Activated naive CD8-positive, alpha-beta T cell treated with anti-CD3 and anti-CD28 coated beads, Interleukin-2, amount 10 ng/mL, durations not matched to agents 7 days and 5 days (primary cell): ENCODE measurements at regions not wholly inside any gene's neighbourhood (a gene's known extent, or its start where the extent isn't known, plus 50 kb on each side); places are given as distances from the start of the nearest gene placed in this dataset.

Experiments used
- ATAC-seq: fragments of 150-1000 bp; cut with Tn5 transposase; one replicate; pipeline ENCODE4 v1.10.0; 2021; ENCODE audit warnings: low read depth, moderate library complexity
- POLR2A ChIA-PET: fragments of 350-600 bp; sonication (Branson Sonifier 250); formaldehyde crosslinking; loops from one replicate; lab custom pipeline; 2021; ENCODE audit warnings: antibody characterized with exemption; lab: Charles Lee
- DNase-seq: peaks from one replicate; pipeline ENCODE4 v3.0.0; 2021
- H3K27ac Mint-ChIP-seq: one replicate; pipeline ENCODE4 v1.8.0; 2022; ENCODE audit warnings: mild to moderate bottlenecking, mixed read lengths
- H3K27me3 Mint-ChIP-seq: one replicate; pipeline ENCODE4 v1.8.0; 2022; ENCODE audit warnings: mild to moderate bottlenecking, moderate library complexity, mixed read lengths
- H3K36me3 Mint-ChIP-seq: one replicate; pipeline ENCODE4 v1.8.0; 2021; ENCODE audit warnings: mild to moderate bottlenecking, mixed read lengths
- H3K4me1 Mint-ChIP-seq: one replicate; pipeline ENCODE4 v1.8.0; 2021; ENCODE audit warnings: mixed read lengths
- H3K4me3 Mint-ChIP-seq: one replicate; pipeline ENCODE4 v1.8.0; 2022; ENCODE audit warnings: mild to moderate bottlenecking, moderate library complexity, mixed read lengths
- H3K9me3 Mint-ChIP-seq: one replicate; pipeline ENCODE4 v1.8.0; 2021; ENCODE audit warnings: mixed read lengths

- H3K4me1 Mint-ChIP-seq, result no peaks in the 10 kb centered on the region
- ATAC-seq (no peak), DNase-seq (no peak)
- no peak overlapping the region for H3K4me3 Mint-ChIP-seq
- H3K36me3 Mint-ChIP-seq, result no peaks in the 10 kb centered on the region
- POLR2A ChIA-PET, result no interaction called here
- H3K9me3 Mint-ChIP-seq, result no peaks in the 10 kb centered on the region
- H3K27ac Mint-ChIP-seq, result no peak overlapping the region
- peaks cover 6% of the 10 kb centered on the region for H3K27me3 Mint-ChIP-seq
Observed at GRCh38 chr3:132203889-132204596, 113.2 kb upstream of the ACP3 start.

GRCh38 chr3:132205609-132206008, 111.6 kb upstream of the ACP3 start:
- no peaks in the 10 kb centered on the region for H3K36me3 Mint-ChIP-seq
- no peak overlapping the region for H3K27ac Mint-ChIP-seq
- no peak for DNase-seq
- H3K4me1 Mint-ChIP-seq, result no peaks in the 10 kb centered on the region
- H3K9me3 Mint-ChIP-seq, result no peaks in the 10 kb centered on the region
- no peak overlapping the region for H3K4me3 Mint-ChIP-seq
- POLR2A ChIA-PET, result no interaction called here
- H3K27me3 Mint-ChIP-seq, result peaks cover 6% of the 10 kb centered on the region
- ATAC-seq, result no peak

- no peak overlapping the region for H3K4me3 Mint-ChIP-seq
- ATAC-seq, result no peak
- peaks cover 9% of the 10 kb centered on the region for H3K27me3 Mint-ChIP-seq
- H3K4me1 Mint-ChIP-seq, result no peaks in the 10 kb centered on the region
- no peaks in the 10 kb centered on the region for H3K9me3 Mint-ChIP-seq
- POLR2A ChIA-PET, result interaction anchor here (0.7 kb wide), 1 partner anchor 173 kb away, joined by 3 read pairs; no protein-coding TSS in a partner anchor
- no peaks in the 10 kb centered on the region for H3K36me3 Mint-ChIP-seq
- no peak for DNase-seq
- no peak overlapping the region for H3K27ac Mint-ChIP-seq
Observed at GRCh38 chr3:132209855-132210254, 107.4 kb upstream of the ACP3 start.

- ATAC-seq, result no peak
Observed at GRCh38 chr3:132210476-132211346, 106.5 kb upstream of the ACP3 start.

DNA sequence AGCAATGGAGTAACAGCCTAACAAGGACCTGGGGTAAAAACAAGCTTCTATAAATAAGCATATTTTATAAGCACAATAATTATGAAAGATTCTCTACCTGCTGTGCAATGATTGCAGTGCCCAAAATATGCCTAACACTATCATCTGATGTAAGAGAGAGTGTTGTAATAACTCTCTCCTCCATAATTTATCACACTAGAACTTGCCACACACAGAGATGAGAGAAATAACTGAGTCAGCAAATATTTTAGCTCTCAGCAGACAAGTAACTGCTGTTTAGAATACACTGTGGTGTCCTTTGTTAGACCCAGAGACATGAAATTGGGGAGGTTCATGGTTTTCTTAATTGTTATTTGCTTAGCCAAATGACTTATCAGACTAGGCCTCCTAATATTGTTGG, 105.3 kb upstream of the ACP3 start:
- peaks cover 9% of the 10 kb centered on the region for H3K27me3 Mint-ChIP-seq
- H3K4me3 Mint-ChIP-seq, result no peak overlapping the region
- no peaks in the 10 kb centered on the region for H3K9me3 Mint-ChIP-seq
- no peak for ATAC-seq
- no peak overlapping the region for H3K27ac Mint-ChIP-seq
- no peaks in the 10 kb centered on the region for H3K36me3 Mint-ChIP-seq
- POLR2A ChIA-PET, result no interaction called here
- DNase-seq, result no peak
- no peaks in the 10 kb centered on the region for H3K4me1 Mint-ChIP-seq

More at GRCh38 chr3:132210476-132211346, 106.5 kb upstream of the ACP3 start:
- no peak overlapping the region for H3K4me3 Mint-ChIP-seq
- H3K27ac Mint-ChIP-seq, result no peak overlapping the region
- no peaks in the 10 kb centered on the region for H3K4me1 Mint-ChIP-seq
- no peak for DNase-seq
- H3K9me3 Mint-ChIP-seq, result no peaks in the 10 kb centered on the region
- H3K27me3 Mint-ChIP-seq, result peaks cover 9% of the 10 kb centered on the region
- no peaks in the 10 kb centered on the region for H3K36me3 Mint-ChIP-seq
- POLR2A ChIA-PET, result interaction anchor here (0.7 kb wide), 1 partner anchor 173 kb away, joined by 3 read pairs; no protein-coding TSS in a partner anchor

GRCh38 chr3:132218817-132219755, 98.1 kb upstream of the ACP3 start:
- Mint-ChIP-seq H3K27me3 (no peaks in the 10 kb centered on the region), H3K9me3 (no peaks in the 10 kb centered on the region), H3K4me1 (no peaks in the 10 kb centered on the region), H3K27ac (no peak overlapping the region), H3K4me3 (no peak overlapping the region), H3K36me3 (no peaks in the 10 kb centered on the region)
- DNase-seq, result no peak
- no peak for ATAC-seq
- POLR2A ChIA-PET, result no interaction called here

- DNase-seq, result no peak
- H3K27ac Mint-ChIP-seq, result no peak overlapping the region
- no peak for ATAC-seq
- H3K4me3 Mint-ChIP-seq, result no peak overlapping the region
- no peaks in the 10 kb centered on the region for H3K4me1 Mint-ChIP-seq
- no peaks in the 10 kb centered on the region for H3K9me3 Mint-ChIP-seq
- POLR2A ChIA-PET, result no interaction called here
- no peaks in the 10 kb centered on the region for H3K27me3 Mint-ChIP-seq
- no peaks in the 10 kb centered on the region for H3K36me3 Mint-ChIP-seq
Observed at GRCh38 chr3:132220986-132221385, 96.2 kb upstream of the ACP3 start.

GRCh38 chr3:132222868-132223538, 94.2 kb upstream of the ACP3 start:
- Mint-ChIP-seq H3K36me3 (no peaks in the 10 kb centered on the region), H3K27me3 (peaks cover 4% of the 10 kb centered on the region), H3K9me3 (no peaks in the 10 kb centered on the region), H3K27ac (no peak overlapping the region), H3K4me3 (no peak overlapping the region), H3K4me1 (no peaks in the 10 kb centered on the region)
- POLR2A ChIA-PET, result no interaction called here
- DNase-seq, result no peak
- ATAC-seq, result no peak

- no peaks in the 10 kb centered on the region for H3K9me3 Mint-ChIP-seq
Observed at GRCh38 chr3:132225664-132226063, 91.5 kb upstream of the ACP3 start.

GRCh38 chr3:132228923-132229322, 88.3 kb upstream of the ACP3 start:
- DNase-seq, result no peak
- H3K4me3 Mint-ChIP-seq, result no peak overlapping the region
- POLR2A ChIA-PET, result no interaction called here
- ATAC-seq, result no peak
- no peaks in the 10 kb centered on the region for H3K4me1 Mint-ChIP-seq
- no peaks in the 10 kb centered on the region for H3K36me3 Mint-ChIP-seq
- no peak overlapping the region for H3K27ac Mint-ChIP-seq
- peaks cover 9% of the 10 kb centered on the region for H3K27me3 Mint-ChIP-seq
- H3K9me3 Mint-ChIP-seq, result no peaks in the 10 kb centered on the region

More at GRCh38 chr3:132225664-132226063, 91.5 kb upstream of the ACP3 start:
- H3K4me1 Mint-ChIP-seq, result no peaks in the 10 kb centered on the region
- DNase-seq (no peak), ATAC-seq (no peak)
- no peaks in the 10 kb centered on the region for H3K36me3 Mint-ChIP-seq
- peaks cover 7% of the 10 kb centered on the region for H3K27me3 Mint-ChIP-seq
- no peak overlapping the region for H3K27ac Mint-ChIP-seq
- POLR2A ChIA-PET, result no interaction called here
- no peak overlapping the region for H3K4me3 Mint-ChIP-seq

GRCh38 chr3:132229641-132230040, 87.6 kb upstream of the ACP3 start:
- H3K4me3 Mint-ChIP-seq, result no peak overlapping the region
- no peak for DNase-seq
- H3K27me3 Mint-ChIP-seq, result peaks cover 9% of the 10 kb centered on the region
- POLR2A ChIA-PET, result no interaction called here
- no peaks in the 10 kb centered on the region for H3K4me1 Mint-ChIP-seq
- no peaks in the 10 kb centered on the region for H3K36me3 Mint-ChIP-seq
- no peaks in the 10 kb centered on the region for H3K9me3 Mint-ChIP-seq
- H3K27ac Mint-ChIP-seq, result no peak overlapping the region
- ATAC-seq, result no peak

DNA sequence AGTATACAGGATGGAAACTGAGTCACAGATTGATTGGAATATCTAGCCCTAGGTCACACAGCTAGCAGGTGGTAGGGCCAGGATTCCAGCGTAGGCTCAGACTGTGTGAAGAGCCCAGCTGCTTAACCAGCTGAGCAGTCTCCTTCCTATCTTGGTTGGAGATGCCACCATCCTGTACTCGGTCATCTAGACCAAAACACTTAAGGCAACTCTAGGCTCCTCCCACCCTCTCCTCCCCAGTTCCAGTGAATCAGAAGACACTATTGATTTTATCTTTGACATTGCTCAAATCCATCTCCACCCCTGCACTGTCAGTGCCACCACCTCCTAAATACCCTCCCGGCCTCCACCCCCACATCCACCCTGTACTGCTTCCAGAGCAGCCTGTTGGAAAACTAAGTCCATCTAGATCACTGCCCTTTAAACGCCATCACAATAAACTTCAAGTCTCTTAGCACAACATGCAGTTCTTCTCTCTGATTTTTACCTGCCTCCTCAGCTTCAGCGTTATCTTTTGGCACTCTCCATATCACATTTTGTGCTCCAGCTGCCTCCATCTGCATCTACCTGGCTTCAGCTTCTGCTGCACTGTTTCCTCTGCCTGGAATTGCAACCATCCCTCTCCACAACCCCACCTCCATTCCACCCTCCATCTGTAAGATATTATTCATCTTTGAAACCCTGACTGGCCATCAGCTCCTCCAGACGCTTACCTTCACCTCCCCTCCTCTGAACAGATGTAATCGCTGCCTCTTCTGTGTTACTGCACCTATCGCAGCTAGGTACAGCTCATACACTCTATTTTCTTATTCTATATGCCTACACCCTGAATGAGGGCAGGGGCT, 86.8 kb upstream of the ACP3 start:
- DNase-seq, result no peak
- H3K4me3 Mint-ChIP-seq, result no peak overlapping the region
- no peaks in the 10 kb centered on the region for H3K9me3 Mint-ChIP-seq
- H3K36me3 Mint-ChIP-seq, result no peaks in the 10 kb centered on the region
- H3K27ac Mint-ChIP-seq, result no peak overlapping the region
- H3K27me3 Mint-ChIP-seq, result peaks cover 9% of the 10 kb centered on the region
- no peak for ATAC-seq
- POLR2A ChIA-PET, result no interaction called here
- no peaks in the 10 kb centered on the region for H3K4me1 Mint-ChIP-seq
